HUES48 (cell line): ENCODE measurements at regions not wholly inside any gene's neighbourhood (a gene's known extent, or its start where the extent isn't known, plus 50 kb on each side); places are given as distances from the start of the nearest gene placed in this dataset.

Experiments used
- H3K27ac ChIP-seq: one replicate; pipeline ENCODE4 v1.7.0; 2013; ENCODE audit warnings: low read depth, low read length, inconsistent platforms
- H3K27me3 ChIP-seq: 2 replicates; pipeline ENCODE4 v1.6.1; 2013; ENCODE audit warnings: mild to moderate bottlenecking, low read length; ENCODE audit not compliant: control insufficient read depth, insufficient read depth
- H3K36me3 ChIP-seq: 2 replicates; pipeline ENCODE4 v1.6.1; 2013; ENCODE audit warnings: low read length; ENCODE audit not compliant: control insufficient read depth, insufficient read depth
- H3K4me1 ChIP-seq: 2 replicates; pipeline ENCODE4 v1.6.1; 2013; ENCODE audit warnings: mild to moderate bottlenecking, low read length; ENCODE audit not compliant: control insufficient read depth, insufficient read depth
- H3K4me3 ChIP-seq: 2 replicates; pipeline ENCODE4 v1.5.1; 2013; ENCODE audit warnings: mild to moderate bottlenecking, low read depth, low read length
- H3K9ac ChIP-seq: 2 replicates; pipeline ENCODE4 v1.6.1; 2013; ENCODE audit warnings: mild to moderate bottlenecking, low read depth, low read length, moderate library complexity
- H3K9me3 ChIP-seq: 2 replicates; pipeline ENCODE4 v1.6.1; 2013; ENCODE audit warnings: low read length; ENCODE audit not compliant: control insufficient read depth, insufficient read depth

GRCh38 chr5:121144764-121145163 is 680.7 kb downstream of the PRR16 start:
- H3K36me3 ChIP-seq: no peaks in the 10 kb centered on the region

GRCh38 chr5:121151534-121151933 is 687.4 kb downstream of the PRR16 start:
- H3K9me3 ChIP-seq: no peaks in the 10 kb centered on the region
- no peak overlapping the region for H3K4me3 ChIP-seq
- H3K9ac ChIP-seq: no peak overlapping the region
- no peak overlapping the region for H3K27ac ChIP-seq
- H3K4me1 ChIP-seq: peaks cover 4% of the 10 kb centered on the region; the same call in 1 of the 2 replicates
- H3K36me3 ChIP-seq: no peaks in the 10 kb centered on the region
- H3K27me3 ChIP-seq: no peaks in the 10 kb centered on the region

More at GRCh38 chr5:121144764-121145163, 680.7 kb downstream of the PRR16 start:
- H3K27me3 ChIP-seq: no peaks in the 10 kb centered on the region
- no peak overlapping the region for H3K9ac ChIP-seq
- no peak overlapping the region for H3K4me3 ChIP-seq
- no peak overlapping the region for H3K27ac ChIP-seq
- no peaks in the 10 kb centered on the region for H3K9me3 ChIP-seq
- no peaks in the 10 kb centered on the region for H3K4me1 ChIP-seq

DNA sequence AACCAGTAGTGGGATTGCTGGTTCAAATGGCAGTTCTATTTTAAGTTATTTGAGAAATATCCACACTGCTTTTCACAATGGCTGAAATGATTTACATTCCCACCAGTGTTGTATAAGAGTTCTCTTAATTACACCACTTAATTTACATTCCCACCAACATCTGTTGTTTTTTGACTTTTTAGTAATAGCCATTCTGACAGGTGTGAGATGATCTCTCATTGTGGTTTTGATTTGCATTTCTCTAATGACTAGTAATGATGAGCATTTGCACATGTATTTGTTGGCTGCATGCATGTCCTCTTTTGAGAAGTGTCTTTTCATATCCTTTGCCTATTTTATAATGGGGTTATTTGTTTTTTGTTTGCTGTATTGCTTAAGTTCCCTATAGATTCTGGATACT is 688.3 kb downstream of the PRR16 start:
- no peaks in the 10 kb centered on the region for H3K36me3 ChIP-seq
- H3K4me3 ChIP-seq: no peak overlapping the region
- H3K27ac ChIP-seq: no peak overlapping the region
- no peaks in the 10 kb centered on the region for H3K27me3 ChIP-seq
- peaks cover 12% of the 10 kb centered on the region; the same call in 1 of the 2 replicates for H3K4me1 ChIP-seq
- no peak overlapping the region for H3K9ac ChIP-seq
- H3K9me3 ChIP-seq: no peaks in the 10 kb centered on the region

DNA sequence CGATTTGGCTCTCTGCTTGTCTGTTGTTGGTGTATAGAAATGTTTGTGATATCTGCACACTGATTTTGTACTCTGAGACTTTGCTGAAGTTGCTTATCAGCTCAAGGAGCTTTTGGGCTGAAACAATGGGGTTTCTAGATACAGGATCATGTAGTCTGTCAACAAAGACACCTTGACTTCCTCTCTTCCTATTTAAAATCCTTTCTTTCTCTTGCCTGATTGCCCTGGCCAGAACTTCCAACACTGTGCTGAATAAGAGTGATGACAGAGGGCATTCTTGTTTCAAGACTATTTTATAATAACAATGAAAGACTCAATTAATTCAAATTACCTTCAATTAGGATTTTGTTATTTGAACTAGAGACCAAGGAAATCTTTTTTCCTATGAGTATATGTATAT is 692.5 kb downstream of the PRR16 start:
- Histone ChIP-seq H3K27ac (peak overlapping the region; percentile 44), H3K4me3 (no peak overlapping the region), H3K36me3 (no peaks in the 10 kb centered on the region), H3K9ac (no peak overlapping the region), H3K9me3 (no peaks in the 10 kb centered on the region), H3K27me3 (no peaks in the 10 kb centered on the region), H3K4me1 (peaks cover 12% of the 10 kb centered on the region; the same call in 1 of the 2 replicates)

GRCh38 chr5:121158451-121158850 is 693.2 kb upstream of the FTMT start:
- no peaks in the 10 kb centered on the region for H3K36me3 ChIP-seq
- H3K27ac ChIP-seq: no peak overlapping the region
- H3K27me3 ChIP-seq: no peaks in the 10 kb centered on the region
- peaks cover 12% of the 10 kb centered on the region; the same call in 1 of the 2 replicates for H3K4me1 ChIP-seq
- H3K9ac ChIP-seq: no peak overlapping the region
- no peaks in the 10 kb centered on the region for H3K9me3 ChIP-seq
- no peak overlapping the region for H3K4me3 ChIP-seq

DNA sequence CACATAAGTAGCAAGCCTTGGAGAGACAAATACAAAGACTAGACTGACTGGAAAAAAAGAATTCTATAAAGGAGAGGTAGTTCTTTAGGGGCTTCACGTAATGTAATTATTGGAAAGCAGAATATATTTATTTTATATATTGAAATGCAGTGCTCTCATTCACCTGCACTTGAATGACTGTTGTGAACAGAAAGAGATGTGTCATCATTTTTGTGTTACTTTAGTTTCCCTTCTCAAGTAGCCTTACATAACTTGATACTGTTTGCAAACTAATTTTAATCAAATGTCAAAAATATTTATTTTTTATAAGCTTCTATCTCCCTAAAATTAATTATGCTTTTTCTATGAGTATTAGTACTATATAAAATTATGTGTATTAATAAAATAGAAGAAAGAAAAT is 691.1 kb upstream of the FTMT start:
- no peaks in the 10 kb centered on the region for H3K9me3 ChIP-seq
- H3K4me3 ChIP-seq: no peak overlapping the region
- no peaks in the 10 kb centered on the region for H3K36me3 ChIP-seq
- H3K9ac ChIP-seq: no peak overlapping the region
- H3K27me3 ChIP-seq: no peaks in the 10 kb centered on the region
- no peak overlapping the region for H3K27ac ChIP-seq
- peaks cover 12% of the 10 kb centered on the region; the same call in 1 of the 2 replicates for H3K4me1 ChIP-seq

DNA sequence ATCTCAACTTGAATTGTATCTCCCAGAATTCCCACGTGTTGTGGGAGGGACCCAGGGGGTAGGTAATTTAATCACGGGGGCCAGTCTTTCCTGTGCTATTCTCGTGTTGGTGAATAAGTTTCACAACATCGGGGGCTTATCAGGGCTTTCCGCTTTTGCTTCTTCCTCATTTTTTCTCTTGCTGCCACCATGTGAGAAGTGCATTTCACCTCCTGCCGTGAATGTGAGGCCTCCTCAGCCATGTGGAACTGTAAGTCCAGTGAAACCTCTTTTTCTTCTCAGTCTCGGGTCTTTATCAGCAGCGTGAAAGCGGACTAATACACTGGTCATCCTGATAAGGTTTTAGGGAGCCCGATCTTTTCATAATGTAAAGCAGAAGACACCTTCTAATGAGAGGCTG is 687.0 kb upstream of the FTMT start:
- H3K4me1 ChIP-seq: no peaks in the 10 kb centered on the region
- H3K36me3 ChIP-seq: no peaks in the 10 kb centered on the region
- H3K4me3 ChIP-seq: no peak overlapping the region
- H3K9ac ChIP-seq: no peak overlapping the region
- no peaks in the 10 kb centered on the region for H3K9me3 ChIP-seq
- H3K27me3 ChIP-seq: no peaks in the 10 kb centered on the region
- no peak overlapping the region for H3K27ac ChIP-seq

DNA sequence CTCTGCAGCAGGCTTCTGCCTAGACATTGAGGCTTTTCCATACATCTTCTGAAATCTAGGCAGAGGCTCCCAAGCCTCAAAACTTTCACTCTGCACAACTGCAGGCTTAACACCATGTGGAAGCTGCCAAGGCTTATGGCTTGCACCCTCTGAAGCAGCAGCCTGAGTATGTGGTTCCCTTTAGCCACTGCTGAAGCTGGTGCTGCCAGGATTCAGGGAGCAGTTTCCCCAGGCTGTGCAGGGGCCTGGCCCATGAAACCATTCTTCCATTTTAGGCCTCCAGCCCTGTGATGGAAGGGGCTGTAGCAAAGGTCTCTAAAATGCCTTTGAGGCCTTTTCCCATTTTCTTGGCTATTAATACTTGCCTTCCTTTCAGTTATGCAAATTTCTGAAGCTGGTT is 680.3 kb upstream of the FTMT start:
- Histone ChIP-seq H3K4me3 (no peak overlapping the region), H3K4me1 (0 out of 2 replicates have a peak, but pooled peaks cover 3% of the 10 kb centered on the region), H3K27me3 (no peaks in the 10 kb centered on the region), H3K9ac (no peak overlapping the region), H3K27ac (no peak overlapping the region), H3K9me3 (no peaks in the 10 kb centered on the region), H3K36me3 (no peaks in the 10 kb centered on the region)

GRCh38 chr5:121171834-121172233 is 679.8 kb upstream of the FTMT start:
- Histone ChIP-seq H3K36me3 (no peaks in the 10 kb centered on the region), H3K4me1 (0 out of 2 replicates have a peak, but pooled peaks cover 3% of the 10 kb centered on the region), H3K9me3 (no peaks in the 10 kb centered on the region), H3K4me3 (no peak overlapping the region), H3K27me3 (no peaks in the 10 kb centered on the region), H3K27ac (no peak overlapping the region), H3K9ac (no peak overlapping the region)

DNA sequence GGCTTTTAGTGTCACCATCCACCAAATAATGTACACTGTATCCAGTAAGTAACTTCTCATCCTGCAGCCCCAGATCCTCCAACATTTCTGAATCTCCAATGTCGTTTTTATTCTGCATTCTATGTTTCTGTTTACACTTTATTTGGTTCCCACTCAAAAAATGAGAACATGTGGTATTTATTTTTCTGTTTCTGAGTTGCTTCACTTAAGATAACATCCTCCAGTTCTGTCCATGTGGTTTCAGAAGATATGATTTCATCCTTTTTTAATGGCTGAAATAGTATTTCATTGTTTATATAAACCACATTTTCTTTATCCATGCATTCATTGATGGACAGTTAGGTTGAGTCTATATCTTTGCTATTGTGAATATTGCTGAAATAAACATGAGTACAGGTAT is 677.3 kb upstream of the FTMT start:
- 0 out of 2 replicates have a peak, but pooled peaks cover 3% of the 10 kb centered on the region for H3K4me1 ChIP-seq
- no peak overlapping the region for H3K9ac ChIP-seq
- no peak overlapping the region for H3K27ac ChIP-seq
- H3K4me3 ChIP-seq: no peak overlapping the region
- no peaks in the 10 kb centered on the region for H3K9me3 ChIP-seq
- H3K36me3 ChIP-seq: no peaks in the 10 kb centered on the region
- no peaks in the 10 kb centered on the region for H3K27me3 ChIP-seq

DNA sequence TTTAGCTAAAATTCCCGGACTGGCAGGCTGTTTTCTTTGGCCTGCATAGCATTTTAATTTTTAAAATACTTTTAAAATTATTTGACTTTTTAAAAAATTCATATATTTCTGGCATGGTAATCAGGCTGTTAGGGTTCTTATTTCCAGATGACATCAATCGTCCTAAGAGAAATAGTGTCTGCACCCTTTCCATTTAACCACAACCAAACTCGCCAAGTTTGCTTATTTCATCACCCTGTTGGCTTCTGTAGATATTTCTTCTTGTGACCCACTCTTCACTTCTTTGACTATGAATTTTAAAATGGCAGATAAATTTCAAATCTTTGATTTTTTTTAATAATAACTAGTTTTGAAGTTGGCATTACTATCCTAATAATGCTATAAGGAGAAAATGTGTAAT is 675.7 kb upstream of the FTMT start:
- no peak overlapping the region for H3K9ac ChIP-seq
- H3K36me3 ChIP-seq: no peaks in the 10 kb centered on the region
- H3K27me3 ChIP-seq: no peaks in the 10 kb centered on the region
- H3K4me1 ChIP-seq: 0 out of 2 replicates have a peak, but pooled peaks cover 3% of the 10 kb centered on the region
- H3K27ac ChIP-seq: no peak overlapping the region
- H3K9me3 ChIP-seq: no peaks in the 10 kb centered on the region
- no peak overlapping the region for H3K4me3 ChIP-seq
